Panc1 (cell line): ENCODE measurements at regions not wholly inside any gene's neighbourhood (a gene's known extent, or its start where the extent isn't known, plus 50 kb on each side); places are given as distances from the start of the nearest gene placed in this dataset.

Experiments used
- POLR2AphosphoS5 ChIP-seq: IDR thresholded peaks from 2 replicates; pipeline ENCODE4 v1.6.1; 2012; ENCODE audit warnings: mild to moderate bottlenecking, low read depth, low read length, moderate library complexity
- TF ChIP-seq, protein P1 (sequence below): fragments of 450-650 bp; IDR thresholded peaks from 2 replicates; pipeline ENCODE4 v1.5.1; 2017; ENCODE audit warnings: mild to moderate bottlenecking

DNA sequence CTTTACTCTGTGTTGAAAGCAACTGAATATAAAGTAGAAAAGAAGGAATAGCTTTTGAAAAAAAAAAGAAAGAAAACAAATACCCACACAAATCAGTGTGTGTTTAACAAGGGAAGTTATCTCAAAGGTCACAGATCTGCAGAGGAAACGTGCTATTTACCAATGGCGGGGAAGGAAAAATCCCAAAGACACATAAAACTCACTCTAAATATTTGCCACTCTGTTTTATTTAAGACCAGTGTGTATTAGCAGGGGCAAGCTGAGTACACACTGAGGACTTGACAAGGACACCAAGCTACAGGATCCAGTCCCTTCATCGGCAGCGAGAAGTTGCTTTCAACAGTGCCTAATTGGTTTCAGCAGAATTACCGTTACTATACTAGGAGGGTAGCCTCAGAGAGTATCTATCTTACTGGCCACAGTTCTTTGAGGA, 252.5 kb downstream of the DEPDC1B start:
- TF ChIP-seq, protein P1, sequence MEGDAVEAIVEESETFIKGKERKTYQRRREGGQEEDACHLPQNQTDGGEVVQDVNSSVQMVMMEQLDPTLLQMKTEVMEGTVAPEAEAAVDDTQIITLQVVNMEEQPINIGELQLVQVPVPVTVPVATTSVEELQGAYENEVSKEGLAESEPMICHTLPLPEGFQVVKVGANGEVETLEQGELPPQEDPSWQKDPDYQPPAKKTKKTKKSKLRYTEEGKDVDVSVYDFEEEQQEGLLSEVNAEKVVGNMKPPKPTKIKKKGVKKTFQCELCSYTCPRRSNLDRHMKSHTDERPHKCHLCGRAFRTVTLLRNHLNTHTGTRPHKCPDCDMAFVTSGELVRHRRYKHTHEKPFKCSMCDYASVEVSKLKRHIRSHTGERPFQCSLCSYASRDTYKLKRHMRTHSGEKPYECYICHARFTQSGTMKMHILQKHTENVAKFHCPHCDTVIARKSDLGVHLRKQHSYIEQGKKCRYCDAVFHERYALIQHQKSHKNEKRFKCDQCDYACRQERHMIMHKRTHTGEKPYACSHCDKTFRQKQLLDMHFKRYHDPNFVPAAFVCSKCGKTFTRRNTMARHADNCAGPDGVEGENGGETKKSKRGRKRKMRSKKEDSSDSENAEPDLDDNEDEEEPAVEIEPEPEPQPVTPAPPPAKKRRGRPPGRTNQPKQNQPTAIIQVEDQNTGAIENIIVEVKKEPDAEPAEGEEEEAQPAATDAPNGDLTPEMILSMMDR = no peak
- TF ChIP-seq POLR2AphosphoS5 = no peak
